Choroid plexus epithelial cell (primary cell): ENCODE measurements at regions not wholly inside any gene's neighbourhood (a gene's known extent, or its start where the extent isn't known, plus 50 kb on each side); places are given as distances from the start of the nearest gene placed in this dataset.

ENCODE experiments used
- DNase-seq: peaks from one replicate; pipeline ENCODE4 v3.0.0-alpha.2; 2010; ENCODE audit warnings: low read depth
- H3K4me3 ChIP-seq: 2 replicates; pipeline ENCODE4 v1.5.1; 2011; ENCODE audit warnings: low read depth, mild to moderate bottlenecking, control low read depth, low read length, moderate library complexity
- TF ChIP-seq, protein P1 (sequence below): conservative IDR thresholded peaks from 2 replicates; pipeline ENCODE4 v1.5.1; 2011; ENCODE audit warnings: low read depth, mild to moderate bottlenecking, control low read depth, inconsistent platforms, low read length, moderate library complexity

DNA sequence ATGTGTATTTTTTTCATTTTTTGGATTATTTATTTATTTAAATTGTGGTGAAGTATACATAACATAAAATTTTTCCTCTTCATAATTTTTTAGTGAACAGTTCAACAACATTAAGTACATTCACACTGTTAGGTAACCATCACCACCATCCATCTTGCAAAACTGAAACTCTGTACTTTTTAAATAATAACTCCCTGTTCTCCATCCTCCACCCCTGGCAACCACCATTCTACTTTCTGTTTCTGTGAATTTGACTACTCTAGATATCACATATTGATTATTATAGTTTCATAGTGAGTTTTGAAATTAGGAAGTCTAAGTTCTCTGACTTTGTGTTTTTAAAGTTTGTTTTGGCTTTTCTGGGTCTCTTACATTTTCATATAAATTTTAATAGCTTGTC, 89.3 kb upstream of the STX18 start:
- TF ChIP-seq, protein P1, sequence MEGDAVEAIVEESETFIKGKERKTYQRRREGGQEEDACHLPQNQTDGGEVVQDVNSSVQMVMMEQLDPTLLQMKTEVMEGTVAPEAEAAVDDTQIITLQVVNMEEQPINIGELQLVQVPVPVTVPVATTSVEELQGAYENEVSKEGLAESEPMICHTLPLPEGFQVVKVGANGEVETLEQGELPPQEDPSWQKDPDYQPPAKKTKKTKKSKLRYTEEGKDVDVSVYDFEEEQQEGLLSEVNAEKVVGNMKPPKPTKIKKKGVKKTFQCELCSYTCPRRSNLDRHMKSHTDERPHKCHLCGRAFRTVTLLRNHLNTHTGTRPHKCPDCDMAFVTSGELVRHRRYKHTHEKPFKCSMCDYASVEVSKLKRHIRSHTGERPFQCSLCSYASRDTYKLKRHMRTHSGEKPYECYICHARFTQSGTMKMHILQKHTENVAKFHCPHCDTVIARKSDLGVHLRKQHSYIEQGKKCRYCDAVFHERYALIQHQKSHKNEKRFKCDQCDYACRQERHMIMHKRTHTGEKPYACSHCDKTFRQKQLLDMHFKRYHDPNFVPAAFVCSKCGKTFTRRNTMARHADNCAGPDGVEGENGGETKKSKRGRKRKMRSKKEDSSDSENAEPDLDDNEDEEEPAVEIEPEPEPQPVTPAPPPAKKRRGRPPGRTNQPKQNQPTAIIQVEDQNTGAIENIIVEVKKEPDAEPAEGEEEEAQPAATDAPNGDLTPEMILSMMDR = no peak
- DNase-seq = no peak
- no peak overlapping the region for H3K4me3 ChIP-seq

DNA sequence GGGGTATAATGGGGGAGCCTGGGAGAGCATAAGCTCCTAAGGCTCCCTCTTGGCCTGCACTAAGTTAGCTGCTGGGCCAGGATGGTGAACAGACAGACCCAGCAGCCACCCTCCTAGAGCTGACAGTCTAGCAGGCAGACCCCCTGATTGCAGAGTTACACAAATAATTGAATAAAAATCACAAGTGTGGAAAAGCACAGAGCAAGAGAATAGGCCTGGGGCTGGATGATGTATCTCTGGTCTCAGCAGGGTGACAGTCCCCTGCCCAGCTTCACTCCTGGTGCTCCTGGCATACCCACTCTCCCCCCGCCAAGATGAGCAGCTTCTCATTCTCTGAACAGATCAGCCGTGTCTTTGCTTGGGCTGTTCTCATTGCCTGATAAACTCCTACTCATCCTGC, 86.1 kb upstream of the STX18 start:
- TF ChIP-seq, protein P1 = no peak
- DNase-seq = no peak
- no peak overlapping the region for H3K4me3 ChIP-seq

DNA sequence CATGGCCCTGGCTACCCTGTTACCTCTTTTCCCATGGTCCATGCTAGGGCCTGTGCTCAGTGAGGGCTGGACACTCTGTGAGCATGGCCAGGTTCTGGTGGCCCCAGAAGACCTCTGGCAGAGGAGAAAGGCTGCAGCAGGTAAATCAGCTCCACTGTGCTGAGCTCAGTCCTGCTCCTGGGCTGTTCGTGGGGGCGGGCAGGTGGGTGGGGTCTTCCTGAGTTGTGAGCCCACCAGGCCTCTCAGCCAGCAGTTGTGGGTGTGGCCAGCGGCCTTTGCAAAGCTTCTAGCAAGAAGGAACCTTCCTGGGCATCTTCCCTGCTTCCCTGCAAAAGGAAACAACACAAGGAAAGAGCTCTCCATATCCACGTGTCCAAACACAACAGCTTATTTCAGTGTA, 85.3 kb upstream of the STX18 start:
- DNase-seq = no peak
- H3K4me3 ChIP-seq = no peak overlapping the region
- TF ChIP-seq, protein P1 = no peak

DNA sequence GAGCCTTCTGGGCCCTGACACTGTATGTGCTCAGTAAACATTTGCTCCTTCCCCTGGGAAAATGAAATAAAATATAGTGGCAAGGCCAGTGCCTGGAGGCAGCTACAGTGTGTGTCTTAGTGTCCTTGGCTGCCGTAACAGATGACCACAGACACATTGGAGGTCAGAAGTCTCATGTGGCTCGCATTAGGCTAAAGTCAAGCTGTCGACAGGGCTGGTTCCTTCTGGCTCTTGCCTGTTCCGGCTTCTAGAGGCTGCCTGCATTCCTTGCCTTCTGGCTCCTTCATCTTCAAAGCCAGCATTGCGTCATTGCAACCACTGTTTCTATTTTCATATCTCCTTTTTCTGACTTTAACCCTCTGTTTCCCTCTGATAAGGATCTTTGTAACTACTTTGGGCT, 83.6 kb upstream of the STX18 start:
- DNase-seq = peak; percentile 81
- TF ChIP-seq, protein P1 = no peak
- no peak overlapping the region for H3K4me3 ChIP-seq

DNA sequence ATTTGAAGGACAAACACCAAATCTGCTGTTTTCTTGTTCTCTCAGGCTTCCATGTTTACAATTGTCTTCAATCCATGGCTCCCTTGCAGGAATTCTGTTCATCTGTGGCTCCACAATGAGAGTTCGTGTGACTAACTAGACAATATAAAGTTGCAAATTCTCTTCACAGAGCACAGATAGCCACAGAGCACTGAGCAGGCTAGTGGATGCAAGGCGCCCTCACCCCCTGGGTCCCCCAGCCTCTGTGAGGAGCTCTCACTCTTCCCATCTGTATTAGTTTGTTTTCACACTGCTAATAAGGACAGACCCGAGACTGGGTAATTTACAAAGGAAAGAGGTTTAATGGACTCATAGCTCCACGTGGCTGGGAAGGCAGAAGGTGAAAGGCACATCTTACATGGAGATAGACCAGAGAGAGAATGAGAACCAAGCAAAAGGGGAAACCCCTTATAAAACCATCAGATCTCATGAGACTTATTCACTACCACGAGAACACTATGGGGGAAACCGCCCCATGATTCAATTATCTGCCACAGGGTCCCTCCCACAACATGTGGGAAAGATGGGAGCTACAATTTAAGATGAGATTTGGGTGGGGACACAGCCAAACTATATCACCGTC, 82.5 kb upstream of the STX18 start:
- no peak for DNase-seq

DNA sequence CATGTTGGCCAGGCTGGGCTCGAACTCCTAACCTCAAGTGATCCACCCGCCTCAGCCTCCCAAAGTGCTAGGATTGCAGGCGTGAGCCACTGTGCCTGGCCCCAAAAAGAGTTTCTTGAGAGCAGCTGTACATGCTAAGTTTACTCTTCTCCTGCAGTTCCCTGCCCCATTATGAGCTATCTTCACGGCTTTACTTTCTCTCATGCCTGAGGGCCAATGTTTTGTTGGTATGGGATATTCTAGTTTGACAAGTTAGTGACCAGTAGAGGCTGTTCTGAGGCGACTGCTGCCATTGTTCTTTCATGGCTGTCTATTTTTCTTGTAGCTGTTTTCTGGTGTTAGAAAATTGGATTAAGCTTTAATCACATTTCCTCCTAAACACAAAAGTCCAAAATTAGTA, 78.0 kb upstream of the STX18 start:
- no peak overlapping the region for H3K4me3 ChIP-seq
- no peak for DNase-seq
- TF ChIP-seq, protein P1 = no peak

More for the DNA sequence above, 82.5 kb upstream of the STX18 start:
- TF ChIP-seq, protein P1 = no peak
- no peak overlapping the region for H3K4me3 ChIP-seq

DNA sequence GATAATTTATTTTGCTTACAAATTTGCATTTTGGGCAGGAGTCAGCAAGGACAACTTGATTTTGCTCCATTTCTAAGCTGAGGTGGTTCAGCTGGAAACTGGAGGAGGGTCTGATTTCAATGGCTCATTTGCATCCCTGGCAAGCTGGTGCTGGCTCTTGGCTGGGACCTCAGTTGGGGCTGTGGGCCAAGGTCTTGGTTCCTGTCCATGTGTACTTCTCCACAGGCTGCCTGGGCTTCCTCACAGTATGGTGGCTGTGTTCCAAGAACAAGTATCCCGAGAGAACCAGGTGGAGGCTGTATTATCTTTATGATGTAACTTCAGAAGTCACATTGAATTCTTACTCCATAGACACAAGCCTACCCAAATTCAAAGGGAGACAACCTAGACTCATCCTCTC, 77.0 kb upstream of the STX18 start:
- TF ChIP-seq, protein P1 = no peak
- DNase-seq = peak; percentile 73
- no peak overlapping the region for H3K4me3 ChIP-seq
